GM18909 (cell line): ENCODE measurements at regions not wholly inside any gene's neighbourhood (a gene's known extent, or its start where the extent isn't known, plus 50 kb on each side); places are given as distances from the start of the nearest gene placed in this dataset.
"Not testable (repeated sequence)": the region's sequence is repeated elsewhere in the genome, so short reads cannot be mapped to it uniquely, and the experiment has no call there.

Experiments
- ATAC-seq: cut with Tn5 transposase; IDR thresholded peaks from one replicate; pipeline ENCODE4 v1.9.1; 2021; ENCODE audit warnings: mild to moderate bottlenecking; ENCODE audit not compliant: unreplicated experiment, poor library complexity

DNA sequence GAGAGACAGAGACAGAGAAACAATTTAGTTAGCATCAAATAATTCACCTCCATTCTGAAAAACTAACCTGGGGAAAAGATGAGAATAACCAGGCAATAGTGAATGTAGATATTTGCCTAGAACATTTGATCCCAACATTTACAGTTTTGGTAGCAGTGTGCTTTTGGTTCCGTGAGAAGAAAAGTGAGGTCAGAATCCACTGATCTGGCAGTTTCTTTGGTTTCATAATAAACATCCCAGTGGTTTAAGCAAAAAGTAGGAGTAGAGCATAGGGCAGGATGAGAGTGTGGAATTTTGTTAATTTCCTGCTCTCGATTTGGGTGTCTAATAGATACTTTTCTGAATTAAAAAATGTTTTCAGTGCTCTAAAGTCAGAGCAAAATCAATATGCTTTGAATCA is 887.0 kb downstream of the NR2F1-AS1 start:
- no peak for ATAC-seq

DNA sequence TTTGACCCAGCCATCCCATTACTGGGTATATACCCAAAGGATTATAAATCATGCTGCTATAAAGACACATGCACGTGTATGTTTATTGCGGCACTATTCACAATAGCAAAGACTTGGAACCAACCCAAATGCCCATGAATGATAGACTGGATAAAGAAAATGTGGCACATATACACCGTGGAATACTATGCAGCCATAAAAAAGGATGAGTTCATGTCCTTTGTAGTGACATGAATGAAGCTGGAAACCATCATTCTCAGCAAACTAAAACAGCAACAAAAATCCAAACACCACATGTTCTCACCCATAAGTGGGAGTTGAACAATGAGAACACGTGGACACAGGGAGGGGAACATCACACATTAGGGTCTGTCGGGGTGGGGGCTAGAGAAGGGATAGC is 889.1 kb downstream of the NR2F1-AS1 start:
- not testable (repeated sequence) for ATAC-seq

DNA sequence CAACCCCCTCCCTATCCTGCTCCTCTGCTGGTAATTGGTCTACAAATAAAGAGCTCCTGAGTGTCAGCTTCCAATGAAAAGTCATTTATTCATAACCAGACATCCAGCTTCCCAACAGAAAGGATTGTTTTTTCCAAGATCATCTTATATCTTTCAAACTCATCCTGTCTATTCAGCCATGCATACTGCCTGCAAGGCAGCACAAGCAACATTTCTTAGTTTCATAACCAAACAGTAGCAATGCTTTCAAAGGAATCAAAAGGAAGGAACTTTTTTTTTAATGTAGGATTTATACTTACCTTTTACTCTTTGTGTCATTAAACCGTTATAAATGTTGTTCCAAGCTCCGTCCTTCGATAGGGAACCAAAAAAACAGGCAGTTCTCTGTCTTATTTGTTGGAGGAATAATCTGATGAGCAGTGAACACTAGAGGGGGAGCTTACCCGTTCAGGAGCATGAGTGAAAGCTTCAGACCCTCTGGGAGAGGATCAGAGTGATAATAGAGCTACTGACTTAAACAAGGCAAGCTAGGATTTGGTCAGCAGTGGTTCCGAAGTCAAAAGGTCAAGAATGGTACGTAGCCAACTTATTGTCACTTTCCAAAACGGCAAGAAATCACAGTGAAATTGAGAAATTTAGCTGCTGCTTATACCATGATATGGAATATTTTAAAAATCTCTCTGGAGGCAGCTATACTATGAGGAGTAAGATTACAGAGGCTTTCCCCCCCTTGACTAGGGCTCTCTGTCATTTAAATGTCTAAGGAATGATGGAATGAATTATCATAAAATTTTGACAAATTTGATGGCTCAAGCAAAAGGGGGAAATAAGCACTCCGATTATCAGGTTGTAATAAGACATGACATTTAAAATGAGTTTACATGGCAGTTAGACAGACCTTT is 892.9 kb downstream of the NR2F1-AS1 start:
- ATAC-seq = no peak

DNA sequence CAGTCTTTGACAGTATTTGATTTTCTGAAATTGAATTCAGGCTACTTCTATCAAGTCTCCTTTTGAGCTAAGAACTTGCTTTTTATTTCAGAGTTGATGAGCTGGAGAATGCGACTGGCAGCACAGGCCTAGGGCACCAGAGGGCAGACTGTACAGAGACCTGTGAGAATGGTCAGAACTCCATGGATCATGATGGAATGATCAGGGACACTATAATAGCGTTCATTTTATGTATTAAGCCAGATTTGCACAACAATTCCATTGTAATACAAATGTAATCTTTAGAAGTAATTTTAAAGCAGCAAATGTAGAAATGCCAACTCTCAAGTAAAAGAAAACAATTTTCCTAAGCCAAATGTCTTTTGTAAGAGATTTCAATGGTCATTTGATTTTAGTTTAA is 902.4 kb downstream of the NR2F1-AS1 start:
- no peak for ATAC-seq

DNA sequence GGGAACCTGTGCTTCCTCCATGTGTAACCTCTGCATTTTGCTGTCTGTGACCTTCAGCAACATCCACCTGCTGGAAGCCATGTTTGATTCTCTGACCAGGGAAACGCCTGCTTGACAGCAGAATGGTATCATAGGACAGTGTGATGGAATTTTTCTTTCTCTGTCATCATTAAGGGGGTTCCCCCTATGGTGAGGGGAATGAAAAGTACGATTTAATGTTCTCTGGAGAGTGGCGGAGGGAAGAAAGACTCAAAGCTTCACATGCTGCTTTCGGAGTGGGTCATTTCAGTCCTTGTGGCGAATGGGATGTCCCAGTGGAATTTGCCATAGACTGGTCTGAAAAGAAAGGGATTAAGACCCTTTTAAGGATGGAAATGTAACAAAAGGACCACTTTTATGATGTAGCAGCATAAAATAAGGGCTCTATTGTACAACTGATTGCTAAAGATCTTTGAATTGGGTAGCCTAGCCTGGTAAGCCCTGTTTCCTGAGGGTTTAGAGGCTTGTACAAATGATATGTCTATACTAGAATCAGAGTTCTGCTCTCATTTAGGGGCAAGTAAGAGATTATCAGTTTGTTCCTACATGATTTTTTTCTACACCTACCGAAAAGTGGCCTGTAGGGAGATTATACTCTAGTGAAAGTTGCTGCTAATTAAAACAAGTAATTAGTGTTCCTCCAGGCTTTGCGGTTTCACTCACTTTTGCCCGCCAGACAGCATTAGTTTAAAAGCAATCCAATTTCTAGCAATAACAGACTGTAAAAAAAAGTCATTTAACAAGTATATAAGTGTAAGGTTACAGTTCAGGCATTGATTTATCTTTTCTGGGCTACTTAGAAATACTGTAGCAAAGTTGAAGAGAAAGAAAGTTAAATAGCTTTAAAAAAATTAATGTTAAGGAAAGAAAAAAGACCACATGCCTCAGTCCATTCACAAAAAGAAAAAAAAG is 904.5 kb downstream of the NR2F1-AS1 start:
- no peak for ATAC-seq

DNA sequence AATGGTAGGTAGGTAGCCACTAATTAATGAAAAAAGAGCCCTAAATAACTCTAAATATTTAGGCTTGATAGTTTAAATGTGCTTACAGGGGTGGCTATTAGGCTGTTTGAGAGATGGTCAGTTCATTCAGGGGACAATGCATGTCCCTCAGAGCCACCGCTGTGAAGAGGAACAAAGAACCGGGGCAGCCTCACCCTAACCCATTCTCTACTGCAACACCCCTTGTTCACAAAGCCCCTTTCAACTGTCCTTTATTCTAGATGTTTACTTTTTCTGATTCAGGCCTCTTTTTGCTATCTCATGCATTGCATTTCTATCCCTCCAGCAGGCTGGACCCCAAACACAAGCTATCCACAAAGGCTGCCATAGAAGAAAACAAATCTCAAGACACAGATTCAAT is 906.7 kb downstream of the NR2F1-AS1 start:
- no peak for ATAC-seq

DNA sequence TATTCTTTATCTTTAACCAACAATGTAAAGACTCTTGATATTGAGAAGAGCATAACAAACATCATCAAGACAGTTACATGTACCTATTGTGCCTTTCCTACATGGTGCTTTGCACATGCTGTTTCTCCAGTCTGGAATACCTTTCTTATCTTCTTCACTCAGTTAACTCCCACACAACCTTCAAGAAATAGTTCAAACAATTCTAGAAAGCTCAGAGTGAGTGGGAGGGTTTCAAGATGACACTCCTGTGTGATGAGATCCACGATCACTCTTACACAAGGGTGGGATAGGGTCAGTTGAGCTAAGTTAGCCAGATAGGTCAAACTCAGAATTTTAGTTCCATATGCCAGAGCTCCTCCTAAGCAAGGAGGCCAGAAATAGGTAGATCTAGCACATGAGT is 915.5 kb downstream of the NR2F1-AS1 start:
- ATAC-seq = no peak

DNA sequence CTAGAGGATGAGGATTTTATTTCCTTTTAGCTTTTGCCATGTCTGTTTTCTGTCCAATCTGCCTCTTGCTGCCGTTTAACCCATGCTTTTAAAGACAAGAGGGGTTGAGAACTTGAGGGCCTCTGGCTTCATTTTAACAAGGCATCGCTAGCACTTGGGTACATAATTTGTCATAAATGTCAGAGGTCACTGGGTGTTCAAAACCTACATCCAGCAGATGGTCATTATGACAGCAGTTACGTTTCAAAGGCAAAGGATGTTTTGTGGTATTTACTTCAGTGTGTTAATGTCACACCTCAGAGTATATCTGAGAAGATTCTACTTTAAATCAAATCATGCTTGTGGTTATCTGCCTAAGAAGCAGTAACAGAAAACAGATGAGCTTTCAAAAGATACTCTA is 918.3 kb downstream of the NR2F1-AS1 start:
- no peak for ATAC-seq

DNA sequence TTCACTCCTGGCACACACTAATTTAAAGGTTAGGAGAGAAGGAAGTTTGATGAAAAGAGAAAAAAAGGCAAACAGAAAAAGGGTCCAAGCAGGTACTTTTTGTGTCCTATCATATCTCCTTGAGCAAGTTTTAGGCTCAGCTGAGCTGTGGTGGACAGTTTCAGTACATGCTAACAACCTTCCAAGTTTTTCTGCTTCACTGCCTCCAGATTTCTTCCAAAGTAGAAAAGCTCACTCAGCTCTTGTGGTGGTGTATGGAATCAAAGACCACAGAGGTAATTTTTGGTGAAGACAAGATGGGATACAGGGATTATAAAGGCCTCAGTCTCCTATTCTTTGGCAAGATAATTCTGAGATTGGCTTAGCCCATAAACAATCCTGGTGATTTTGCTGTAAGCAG is 921.8 kb downstream of the NR2F1-AS1 start:
- ATAC-seq = no peak

DNA sequence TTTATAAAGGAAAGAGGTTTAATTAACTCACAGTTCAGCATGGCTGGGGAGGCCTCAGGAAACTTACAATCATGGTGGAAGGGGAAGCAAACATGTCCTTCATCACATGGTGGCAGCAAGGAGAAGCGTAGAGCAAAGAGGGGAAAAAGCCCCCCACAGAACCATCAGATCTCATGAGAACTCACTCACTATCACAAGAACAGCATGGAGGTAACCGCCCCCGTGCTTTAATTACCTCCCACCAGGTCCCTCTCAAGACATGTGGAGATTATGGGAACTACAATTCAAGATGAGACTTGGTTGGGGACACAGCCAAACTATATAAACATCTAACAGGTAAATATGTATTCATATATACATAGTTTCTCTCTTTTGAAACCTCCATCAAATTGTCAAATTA is 926.4 kb downstream of the NR2F1-AS1 start:
- not testable (repeated sequence) for ATAC-seq

DNA sequence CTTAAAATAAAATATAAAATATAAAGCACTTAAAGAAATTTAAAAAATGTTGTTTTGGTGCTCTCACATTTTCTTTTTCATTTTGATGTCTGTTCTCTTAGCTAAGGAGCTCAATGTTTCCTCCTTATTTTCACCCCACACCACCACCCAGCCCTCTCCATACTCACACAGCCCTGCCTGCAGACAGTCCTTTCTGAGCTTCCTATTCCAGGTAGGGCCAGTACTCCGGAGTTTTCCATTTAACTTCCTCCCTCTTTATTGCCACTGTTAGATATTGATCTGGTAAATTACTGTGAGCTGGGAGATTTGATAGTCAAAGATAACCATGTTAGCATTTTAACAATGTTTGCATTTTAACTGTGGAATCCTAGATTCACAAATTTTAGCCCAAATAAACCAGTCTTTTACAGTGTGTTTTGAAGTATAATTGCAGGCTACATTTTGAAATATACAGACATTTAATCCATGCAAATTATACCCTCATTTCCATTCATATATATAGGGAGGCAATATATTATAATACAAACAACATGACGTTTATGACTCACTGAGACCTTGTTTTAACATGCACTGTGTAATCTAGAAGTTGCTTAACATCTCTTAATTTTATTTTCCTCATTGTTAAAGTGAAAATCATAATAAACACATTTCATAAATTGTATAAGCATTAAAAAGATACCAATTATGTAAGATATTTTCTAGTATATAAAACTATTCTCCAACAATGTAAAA is 927.1 kb downstream of the NR2F1-AS1 start:
- no peak for ATAC-seq

DNA sequence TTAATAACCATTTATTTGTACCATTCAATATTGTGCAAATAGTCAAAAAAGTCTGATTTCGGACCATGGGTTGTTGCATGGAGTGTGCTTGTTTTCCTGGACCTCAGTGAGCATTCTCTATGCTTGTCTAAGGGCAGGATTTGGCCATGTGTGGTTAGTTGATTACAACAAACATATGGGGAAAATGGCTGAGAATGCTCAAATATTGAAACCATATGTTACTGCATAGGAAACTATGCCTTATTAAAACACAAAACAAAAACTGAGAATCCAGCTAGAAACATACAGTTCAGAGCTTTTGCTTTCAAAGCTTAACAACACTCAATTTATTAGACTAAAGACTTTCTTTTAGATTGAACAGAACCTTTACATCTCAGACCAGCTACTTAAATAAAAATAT is 928.3 kb downstream of the NR2F1-AS1 start:
- ATAC-seq = no peak

DNA sequence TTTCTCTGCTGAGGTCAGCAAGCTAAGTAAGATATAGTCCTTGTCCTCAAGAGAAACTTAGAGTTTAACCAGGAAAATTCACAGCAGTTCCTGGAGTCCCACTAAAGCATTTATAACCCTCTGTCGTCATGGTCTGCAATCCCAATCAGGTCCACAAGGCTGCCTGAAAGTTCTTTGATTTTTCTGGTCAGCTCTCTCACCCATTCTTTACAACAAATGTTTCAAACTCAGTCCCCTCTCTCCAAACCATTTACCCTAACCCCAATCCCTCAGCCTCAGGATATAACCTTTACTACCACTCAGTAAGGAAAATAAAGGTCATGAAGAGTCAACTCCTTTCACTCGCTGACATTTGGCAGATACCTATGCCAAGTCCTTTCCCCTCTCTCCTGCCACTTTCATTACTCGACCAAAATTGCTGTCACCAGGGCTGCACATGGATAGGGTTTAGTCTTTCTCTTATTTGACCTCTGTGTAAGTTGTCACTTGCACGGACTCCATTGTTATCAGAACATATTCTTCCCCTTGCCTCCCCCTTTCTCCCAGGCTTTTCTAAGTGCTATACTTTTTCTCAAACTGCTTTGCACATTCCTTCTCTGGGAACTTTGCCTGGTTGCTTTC is 936.6 kb downstream of the NR2F1-AS1 start:
- no peak for ATAC-seq

DNA sequence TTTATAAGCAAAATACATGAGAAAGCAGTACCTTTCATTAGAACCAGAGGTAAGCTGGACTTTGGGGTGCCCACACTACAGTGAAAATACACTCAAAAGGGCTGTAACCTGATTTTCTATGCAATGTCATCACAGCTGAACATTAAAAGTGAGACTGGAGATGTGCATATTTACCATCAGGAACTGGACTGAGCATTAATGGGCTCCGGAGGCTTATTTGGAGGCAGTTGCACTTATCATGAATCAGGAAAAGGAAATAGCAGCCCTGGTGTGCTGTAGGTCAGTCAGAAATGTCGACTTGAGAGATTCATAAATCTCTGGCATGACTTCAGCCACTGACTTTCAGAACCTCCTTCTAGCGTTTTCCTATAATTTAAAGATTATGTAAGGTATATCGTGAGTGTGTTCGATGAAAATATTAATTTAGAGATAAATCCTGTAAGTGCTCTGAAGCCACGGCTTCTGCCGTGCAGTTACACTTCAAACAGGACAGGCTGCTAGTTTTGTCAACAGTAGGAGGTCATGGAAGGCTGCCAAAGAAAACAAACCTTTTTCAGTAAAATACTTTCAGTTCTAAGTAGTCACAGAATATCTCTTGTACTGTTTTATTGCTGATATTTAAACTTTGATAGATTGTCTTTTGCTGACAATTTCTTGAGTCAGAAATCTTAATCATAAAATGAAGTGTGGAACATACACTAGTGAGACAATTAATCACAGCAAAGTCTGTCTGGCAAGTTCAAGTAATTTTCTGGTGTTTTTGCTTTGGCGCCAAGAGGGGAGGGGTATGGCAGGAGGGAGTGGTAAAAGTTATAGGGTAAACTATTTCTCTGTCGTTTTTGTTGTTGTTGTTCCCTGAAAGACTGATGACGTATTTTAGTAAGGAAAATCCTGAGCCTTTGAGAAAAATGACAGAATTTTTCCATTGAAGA is 939.7 kb downstream of the NR2F1-AS1 start:
- no peak for ATAC-seq

DNA sequence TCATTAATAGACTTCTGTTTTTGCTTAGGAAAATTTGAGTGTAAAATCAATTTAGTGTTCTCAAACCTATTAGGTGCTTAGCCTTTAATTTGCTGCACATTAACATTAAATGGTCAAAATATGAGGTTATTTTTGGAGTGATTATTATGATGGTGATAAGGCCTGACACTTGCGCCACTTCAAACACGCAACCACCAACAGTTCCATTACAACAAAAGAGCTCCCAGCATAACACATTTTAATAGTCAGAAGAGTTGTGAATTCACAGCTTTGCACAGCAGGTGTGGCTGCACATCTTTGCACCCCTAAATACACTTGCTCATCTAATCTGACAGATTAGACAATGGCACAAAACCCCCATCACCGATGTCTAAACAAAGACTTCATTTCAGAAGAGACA is 940.7 kb downstream of the NR2F1-AS1 start:
- no peak for ATAC-seq

DNA sequence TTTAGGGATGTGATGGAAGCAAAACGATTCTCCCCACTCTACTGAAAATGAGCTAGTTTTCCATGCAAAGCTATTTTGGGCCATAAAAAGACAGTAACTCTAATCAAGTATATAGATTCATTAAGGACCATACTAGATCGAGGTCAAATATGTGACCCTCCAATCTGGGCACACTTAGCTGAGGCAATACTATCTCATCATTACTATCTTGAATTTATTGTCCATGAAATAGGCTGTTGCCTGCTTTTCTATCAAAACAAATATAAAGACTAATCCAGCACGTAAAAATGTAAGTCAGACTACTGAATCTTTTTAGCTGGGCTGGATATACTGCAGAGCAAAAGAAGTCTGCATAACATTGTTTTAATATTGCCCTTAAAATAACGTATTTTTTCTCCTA is 943.1 kb downstream of the NR2F1-AS1 start:
- ATAC-seq = no peak

DNA sequence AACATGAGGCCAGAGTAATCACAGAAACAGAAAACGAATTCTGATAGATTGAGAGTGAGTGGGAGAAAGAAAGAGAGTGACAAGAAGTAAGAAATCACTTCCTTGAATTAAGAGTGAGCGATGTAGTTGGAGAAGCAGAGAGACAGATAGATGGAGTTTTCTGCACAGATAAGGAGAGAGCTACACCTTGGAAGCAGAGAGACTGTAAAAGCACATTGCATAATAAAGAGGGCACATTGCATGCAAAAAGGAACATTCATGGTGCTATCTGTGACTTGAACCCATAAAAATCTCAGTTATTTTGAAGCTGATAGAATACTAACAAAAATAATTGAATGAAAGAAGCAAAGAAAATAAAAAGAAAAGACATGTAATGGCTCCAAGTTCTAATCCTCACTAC is 943.8 kb downstream of the NR2F1-AS1 start:
- ATAC-seq = no peak

DNA sequence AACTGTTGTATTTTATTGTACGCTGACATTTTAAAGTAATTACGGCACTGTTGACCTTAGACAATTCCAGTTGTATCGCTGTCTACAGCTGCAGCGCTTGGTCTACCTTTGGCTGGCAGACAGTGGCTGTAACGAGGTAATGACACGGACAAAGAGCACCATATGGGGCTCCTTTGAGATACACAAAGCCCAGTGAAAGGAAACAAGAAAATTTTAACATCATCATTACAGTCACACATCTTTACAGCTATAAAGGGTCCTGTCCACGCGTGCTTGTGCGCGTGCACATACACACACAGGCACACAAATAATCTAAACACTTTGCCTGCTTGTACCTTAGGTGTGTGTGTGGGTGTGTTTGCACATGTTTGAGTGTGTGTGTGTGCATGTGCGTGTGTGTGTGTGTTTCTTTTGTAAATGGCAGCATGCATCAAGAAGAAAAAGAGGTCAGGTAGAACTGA is 946.0 kb downstream of the NR2F1-AS1 start:
- no peak for ATAC-seq

DNA sequence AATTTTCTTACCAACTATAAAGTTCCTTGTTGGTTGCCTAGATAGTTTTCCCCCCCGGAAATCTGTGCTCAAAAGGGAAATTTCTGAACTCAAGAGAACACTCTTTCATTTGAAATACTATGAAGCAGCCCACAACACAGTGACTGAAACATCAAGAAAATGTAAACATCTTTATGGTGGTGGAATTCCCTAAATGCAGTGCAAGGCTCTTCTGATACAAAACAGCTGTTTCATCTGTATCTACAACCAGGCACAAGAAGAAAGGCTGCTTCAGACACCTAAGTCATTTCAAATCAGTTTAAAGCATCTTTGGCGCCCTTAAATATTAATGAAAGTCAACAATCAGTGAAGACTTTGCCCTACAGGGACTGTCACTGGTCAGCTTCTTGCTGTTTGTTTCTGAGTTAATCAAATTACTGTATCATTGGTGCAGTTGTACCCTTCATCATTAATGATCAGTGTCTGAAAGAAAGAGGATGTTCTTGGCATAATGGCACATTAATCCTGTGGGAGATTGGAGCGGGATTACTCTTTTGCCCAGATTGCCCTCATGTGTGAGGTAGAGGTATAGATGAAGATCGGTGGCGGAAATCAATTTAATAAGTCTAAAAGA is 947.0 kb downstream of the NR2F1-AS1 start:
- no peak for ATAC-seq
